Skeletal muscle satellite cell (primary cell): ENCODE measurements at regions not wholly inside any gene's neighbourhood (a gene's known extent, or its start where the extent isn't known, plus 50 kb on each side); places are given as distances from the start of the nearest gene placed in this dataset.
"Not testable (repeated sequence)": the region's sequence is repeated elsewhere in the genome, so short reads cannot be mapped to it uniquely, and the experiment has no call there.

ENCODE experiments used
- H3K27me3 ChIP-seq: 2 replicates; pipeline ENCODE4 v1.7.0; 2013; ENCODE audit warnings: low read length; ENCODE audit not compliant: control insufficient read depth, insufficient read depth
- H3K36me3 ChIP-seq: 2 replicates; pipeline ENCODE4 v1.7.0; 2013; ENCODE audit warnings: mild to moderate bottlenecking, control low read depth, low read length; ENCODE audit not compliant: insufficient read depth
- H3K4me1 ChIP-seq: 2 replicates; pipeline ENCODE4 v1.7.0; 2013; ENCODE audit warnings: low read length; ENCODE audit not compliant: control insufficient read depth, insufficient read depth
- H3K4me2 ChIP-seq: 2 replicates; pipeline ENCODE4 v1.7.0; 2013; ENCODE audit warnings: mild to moderate bottlenecking, low read length
- H3K4me3 ChIP-seq: 2 replicates; pipeline ENCODE4 v1.7.0; 2013; ENCODE audit warnings: low read length
- H3K9ac ChIP-seq: 2 replicates; pipeline ENCODE4 v1.7.0; 2013; ENCODE audit warnings: mild to moderate bottlenecking, low read depth, low read length, moderate library complexity
- H3K9me3 ChIP-seq: replicated peaks from 2 replicates; pipeline ENCODE4 v1.7.0; 2013; ENCODE audit warnings: mild to moderate bottlenecking, control low read depth, low read length

GRCh38 chr12:34124608-34125007, 102.3 kb downstream of the ALG10 start:
- Histone ChIP-seq H3K36me3 (no peaks in the 10 kb centered on the region), H3K4me1 (no peaks in the 10 kb centered on the region), H3K9ac (no peak overlapping the region), H3K4me3 (no peak overlapping the region), H3K4me2 (no peak overlapping the region), H3K9me3 (no peaks in the 10 kb centered on the region), H3K27me3 (no peaks in the 10 kb centered on the region)

DNA sequence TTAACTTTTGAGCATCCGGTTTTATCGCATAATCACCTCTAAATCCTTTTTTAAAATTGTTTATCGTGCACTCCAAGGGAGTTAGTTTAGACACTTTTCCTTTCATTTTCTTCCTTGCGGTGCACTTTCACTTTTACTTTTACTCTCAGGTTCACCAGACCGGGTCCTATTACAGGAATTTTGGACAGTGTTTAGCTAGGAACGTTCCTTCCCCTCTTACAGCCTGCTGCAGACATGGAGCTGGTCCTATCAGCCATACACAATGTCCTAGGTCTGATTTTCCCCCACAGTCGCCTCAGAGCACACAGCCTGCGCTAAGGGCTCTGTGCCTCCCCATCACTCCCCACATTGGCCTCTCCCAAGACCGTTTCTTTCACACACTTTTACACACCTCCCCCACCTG, 103.9 kb downstream of the ALG10 start:
- Histone ChIP-seq H3K27me3 (no peaks in the 10 kb centered on the region), H3K4me1 (no peaks in the 10 kb centered on the region), H3K4me2 (no peak overlapping the region), H3K4me3 (no peak overlapping the region), H3K36me3 (no peaks in the 10 kb centered on the region), H3K9me3 (no peaks in the 10 kb centered on the region), H3K9ac (no peak overlapping the region)

GRCh38 chr12:34126805-34127204, 104.5 kb downstream of the ALG10 start:
- Histone ChIP-seq H3K4me1 (no peaks in the 10 kb centered on the region), H3K4me3 (no peak overlapping the region), H3K27me3 (no peaks in the 10 kb centered on the region), H3K4me2 (no peak overlapping the region), H3K36me3 (no peaks in the 10 kb centered on the region), H3K9me3 (no peaks in the 10 kb centered on the region), H3K9ac (no peak overlapping the region)

- H3K4me2 ChIP-seq, H3K9me3 ChIP-seq, H3K9ac ChIP-seq, H3K4me3 ChIP-seq, H3K36me3 ChIP-seq, H3K4me1 ChIP-seq, H3K27me3 ChIP-seq: not testable (repeated sequence)
Measured at GRCh38 chr12:34127379-34127778, 105.1 kb downstream of the ALG10 start.

DNA sequence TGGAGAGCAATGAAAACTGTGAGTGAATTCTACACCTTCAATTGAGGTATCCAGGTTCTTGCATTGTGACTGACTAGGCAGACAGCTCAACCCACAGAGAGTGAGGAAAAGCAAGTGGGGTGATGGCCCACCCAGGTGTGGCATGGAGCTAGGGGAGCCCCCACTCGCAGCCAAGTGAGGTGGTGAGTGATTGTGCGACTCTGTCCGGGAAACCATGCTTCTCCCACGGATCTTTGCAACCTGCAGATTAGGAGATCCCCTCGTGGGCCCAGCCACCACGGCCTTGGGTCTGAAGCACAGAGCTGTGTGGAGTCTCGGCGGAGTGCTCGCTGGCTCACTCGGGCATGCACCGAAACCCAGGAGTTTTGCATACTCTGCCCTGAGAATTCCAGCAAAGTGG, 120.1 kb downstream of the ALG10 start:
- H3K27me3 ChIP-seq: no peaks in the 10 kb centered on the region
- no peak overlapping the region for H3K4me3 ChIP-seq
- no peaks in the 10 kb centered on the region for H3K4me1 ChIP-seq
- no peaks in the 10 kb centered on the region for H3K9me3 ChIP-seq
- H3K4me2 ChIP-seq: no peak overlapping the region
- no peaks in the 10 kb centered on the region for H3K36me3 ChIP-seq
- no peak overlapping the region for H3K9ac ChIP-seq

- no peak overlapping the region for H3K4me2 ChIP-seq
- no peaks in the 10 kb centered on the region for H3K36me3 ChIP-seq
- no peak overlapping the region for H3K9ac ChIP-seq
- H3K9me3 ChIP-seq: peaks cover 6% of the 10 kb centered on the region
- H3K4me1 ChIP-seq: no peaks in the 10 kb centered on the region
- no peaks in the 10 kb centered on the region for H3K27me3 ChIP-seq
- no peak overlapping the region for H3K4me3 ChIP-seq
Measured at GRCh38 chr12:34151019-34151418, 128.7 kb downstream of the ALG10 start.

DNA sequence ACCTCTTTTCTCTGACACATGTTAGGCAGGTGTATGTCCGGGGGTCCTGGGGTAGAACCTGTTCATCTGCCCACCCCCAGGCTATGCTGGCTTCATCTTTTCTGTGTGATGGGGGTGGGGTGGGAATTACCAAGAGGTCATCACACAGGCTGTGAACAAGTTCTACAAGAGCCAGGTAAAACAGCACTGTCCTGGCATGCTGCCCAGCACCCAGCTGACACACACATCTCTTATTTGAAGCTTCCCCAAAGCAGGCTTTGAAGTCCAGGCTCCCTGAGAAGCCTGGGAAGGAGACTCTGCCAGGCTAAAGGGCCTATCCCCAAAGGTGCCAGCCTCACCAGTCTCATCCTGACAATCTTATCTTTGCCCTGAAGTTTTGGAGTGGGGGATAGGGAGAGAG, 141.1 kb downstream of the ALG10 start:
- Histone ChIP-seq H3K9ac (no peak overlapping the region), H3K36me3 (no peaks in the 10 kb centered on the region), H3K27me3 (no peaks in the 10 kb centered on the region), H3K4me2 (no peak overlapping the region), H3K9me3 (peaks cover 15% of the 10 kb centered on the region), H3K4me3 (no peak overlapping the region), H3K4me1 (no peaks in the 10 kb centered on the region)

DNA sequence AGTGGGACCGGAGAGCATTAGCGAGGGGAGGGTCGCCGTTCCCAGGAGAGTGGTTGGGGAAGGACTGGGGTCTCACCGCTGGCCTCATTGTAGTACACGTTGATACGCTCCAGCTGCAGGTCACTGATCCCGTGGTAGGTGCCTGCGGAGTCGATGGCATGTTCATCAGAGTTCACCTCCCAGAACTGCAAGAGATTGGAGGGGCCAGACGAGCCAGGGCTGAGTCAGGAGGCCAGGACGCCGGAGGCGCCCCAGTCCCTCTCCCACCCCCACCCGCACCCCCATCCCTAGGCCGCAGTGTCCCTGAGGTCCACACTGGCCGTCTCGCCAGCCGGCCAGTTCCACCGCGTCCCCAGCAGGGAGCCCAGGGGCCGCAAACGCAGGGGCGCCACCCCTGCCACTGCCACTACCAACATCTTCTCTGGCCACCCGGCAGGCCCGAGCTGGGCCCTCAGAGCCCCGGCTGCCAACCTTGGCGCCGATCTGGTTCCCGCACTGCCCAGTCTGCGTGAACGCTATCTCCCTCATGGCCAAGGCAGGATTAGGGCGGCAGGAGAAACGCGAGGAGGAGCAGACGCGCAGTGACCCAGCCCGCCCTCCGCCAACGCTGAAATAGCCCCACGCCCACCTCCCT, 144.2 kb downstream of the ALG10 start:
- no peaks in the 10 kb centered on the region for H3K4me1 ChIP-seq
- H3K4me3 ChIP-seq: no peak overlapping the region
- no peaks in the 10 kb centered on the region for H3K36me3 ChIP-seq
- no peaks in the 10 kb centered on the region for H3K27me3 ChIP-seq
- H3K9me3 ChIP-seq: peaks cover 15% of the 10 kb centered on the region
- H3K4me2 ChIP-seq: no peak overlapping the region
- no peak overlapping the region for H3K9ac ChIP-seq

DNA sequence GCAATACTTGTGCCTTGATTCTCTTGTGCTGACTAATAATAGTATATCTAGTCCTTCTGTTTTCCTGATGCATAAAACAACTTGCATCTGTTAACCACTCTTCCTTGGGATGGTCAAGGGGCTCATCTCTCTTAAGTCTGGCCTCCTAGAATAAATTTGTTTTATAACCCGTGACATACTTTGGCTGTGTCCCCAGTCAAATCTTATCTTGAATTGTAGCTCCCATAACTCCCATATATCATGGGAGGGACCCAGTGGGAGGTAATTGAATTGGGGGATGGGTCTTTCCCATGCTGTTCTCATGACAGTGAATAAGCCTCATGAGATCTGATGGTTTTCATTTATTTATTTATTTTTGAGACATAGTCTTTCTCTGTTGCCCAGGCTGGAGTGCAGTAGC, 146.2 kb downstream of the ALG10 start:
- H3K4me2 ChIP-seq, H3K4me3 ChIP-seq, H3K27me3 ChIP-seq, H3K4me1 ChIP-seq, H3K36me3 ChIP-seq, H3K9ac ChIP-seq: not testable (repeated sequence)
- peaks cover 15% of the 10 kb centered on the region for H3K9me3 ChIP-seq

DNA sequence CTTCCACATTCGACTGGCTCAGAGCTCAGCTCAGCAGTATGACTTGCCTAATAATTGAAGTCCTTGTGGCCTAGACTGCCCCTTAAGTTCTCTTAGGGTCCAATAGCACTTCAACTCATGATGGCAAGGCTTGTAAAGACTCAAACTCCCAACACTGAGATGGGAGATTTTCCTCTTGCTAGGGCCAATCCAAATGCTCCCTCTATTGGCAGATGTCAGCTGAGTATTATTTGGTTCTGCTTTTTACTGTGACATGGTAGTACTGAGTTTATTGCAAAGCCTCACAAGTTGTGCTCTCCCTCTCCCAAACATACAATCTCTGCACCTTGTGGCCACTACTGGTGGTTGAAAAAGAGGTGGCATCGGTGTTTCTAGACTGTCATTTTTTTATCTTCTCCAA, 164.2 kb downstream of the ALG10 start:
- H3K4me1 ChIP-seq: no peaks in the 10 kb centered on the region
- no peaks in the 10 kb centered on the region for H3K36me3 ChIP-seq
- H3K4me2 ChIP-seq: no peak overlapping the region
- peaks cover 4% of the 10 kb centered on the region for H3K9me3 ChIP-seq
- no peak overlapping the region for H3K4me3 ChIP-seq
- no peak overlapping the region for H3K9ac ChIP-seq
- H3K27me3 ChIP-seq: no peaks in the 10 kb centered on the region

GRCh38 chr12:34188974-34189373, 166.7 kb downstream of the ALG10 start:
- Histone ChIP-seq H3K27me3 (no peaks in the 10 kb centered on the region), H3K4me1 (no peaks in the 10 kb centered on the region), H3K36me3 (no peaks in the 10 kb centered on the region), H3K9ac (no peak overlapping the region), H3K9me3 (peaks cover 2% of the 10 kb centered on the region), H3K4me3 (no peak overlapping the region), H3K4me2 (no peak overlapping the region)

DNA sequence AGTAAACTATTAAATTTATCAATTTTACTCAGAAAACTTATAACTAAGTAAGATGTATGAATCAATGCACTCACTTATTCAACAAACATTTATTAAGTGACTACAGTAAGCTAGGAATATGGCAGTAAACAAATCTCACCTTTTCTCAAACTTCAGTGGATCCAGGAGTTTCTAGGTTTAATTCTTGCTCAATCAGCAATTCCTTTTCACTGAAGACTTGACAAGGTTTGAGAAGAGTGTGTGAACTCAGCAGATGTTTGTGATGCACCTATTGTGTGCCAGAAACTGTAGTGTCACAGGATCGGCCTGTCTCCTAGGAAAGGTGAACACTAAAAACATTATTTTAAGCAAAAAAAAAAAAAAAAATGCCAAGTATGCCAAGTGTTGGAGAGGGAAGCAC, 167.8 kb downstream of the ALG10 start:
- Histone ChIP-seq H3K9ac (no peak overlapping the region), H3K4me3 (no peak overlapping the region), H3K4me1 (no peaks in the 10 kb centered on the region), H3K27me3 (no peaks in the 10 kb centered on the region), H3K4me2 (no peak overlapping the region), H3K36me3 (no peaks in the 10 kb centered on the region), H3K9me3 (peaks cover 2% of the 10 kb centered on the region)
